ENCODE measurements at regions not wholly inside any gene's neighbourhood (a gene's known extent, or its start where the extent isn't known, plus 50 kb on each side); places are given as distances from the start of the nearest gene placed in this dataset.

DNA sequence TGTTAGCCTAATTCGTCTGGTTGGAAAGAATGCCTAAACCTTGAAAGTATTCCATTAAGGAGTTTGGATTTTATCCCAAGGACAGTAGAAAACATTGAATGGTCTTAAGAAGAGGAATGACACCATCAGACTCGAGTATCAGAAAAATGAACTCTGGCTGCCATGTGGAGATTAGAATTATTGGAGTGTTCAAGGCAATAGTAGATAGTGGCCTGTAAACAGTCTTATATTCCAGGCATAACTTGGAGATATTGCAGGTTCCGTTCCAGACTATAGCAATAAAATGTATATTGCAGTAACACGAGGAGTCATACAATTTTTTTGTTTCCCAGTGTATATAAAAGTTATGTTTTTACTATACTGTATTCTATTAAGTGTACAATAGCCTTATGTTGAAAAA lies 130.9 kb downstream of the GDAP2 start:
- DNase-seq (ENCODE audit: low read depth in 1 of 2, low spot score in 1 of 2), result no peak

DNA sequence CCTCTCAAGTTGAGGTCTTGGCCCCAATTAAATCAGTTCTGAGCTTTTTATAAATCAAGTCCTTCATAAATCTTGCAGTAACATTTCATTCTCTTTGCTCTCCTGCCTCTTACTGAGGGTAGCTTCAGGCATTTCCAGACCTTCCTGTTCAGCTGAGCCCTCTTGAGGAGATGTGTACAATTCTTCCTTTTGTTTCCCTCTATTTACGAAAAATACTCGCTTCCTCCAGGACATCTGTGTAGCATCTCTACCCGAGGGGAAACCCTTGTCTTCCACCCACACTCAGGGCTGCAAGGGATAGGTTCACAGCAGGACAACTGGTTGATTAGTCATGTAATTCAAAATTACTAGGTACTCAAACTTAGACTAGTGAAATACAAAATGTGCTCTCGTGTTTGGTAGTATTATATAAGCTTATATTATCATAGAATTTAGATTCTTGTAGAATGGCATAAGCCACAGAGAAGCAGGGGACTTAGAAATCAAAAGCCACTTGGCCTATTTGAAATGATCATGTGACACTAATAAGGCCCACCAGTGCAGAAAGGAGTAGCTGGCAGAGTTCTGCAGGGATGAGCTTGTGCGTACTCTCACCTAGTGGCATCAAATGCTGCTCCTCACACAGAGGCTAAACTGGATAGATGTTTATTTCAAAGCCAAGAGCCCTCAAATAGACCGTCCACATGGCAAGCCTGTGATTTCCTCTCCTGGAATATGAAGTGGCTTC lies 126.7 kb downstream of the GDAP2 start:
- no peak for DNase-seq (ENCODE audit: low read depth in 1 of 2, low spot score in 1 of 2)

DNA sequence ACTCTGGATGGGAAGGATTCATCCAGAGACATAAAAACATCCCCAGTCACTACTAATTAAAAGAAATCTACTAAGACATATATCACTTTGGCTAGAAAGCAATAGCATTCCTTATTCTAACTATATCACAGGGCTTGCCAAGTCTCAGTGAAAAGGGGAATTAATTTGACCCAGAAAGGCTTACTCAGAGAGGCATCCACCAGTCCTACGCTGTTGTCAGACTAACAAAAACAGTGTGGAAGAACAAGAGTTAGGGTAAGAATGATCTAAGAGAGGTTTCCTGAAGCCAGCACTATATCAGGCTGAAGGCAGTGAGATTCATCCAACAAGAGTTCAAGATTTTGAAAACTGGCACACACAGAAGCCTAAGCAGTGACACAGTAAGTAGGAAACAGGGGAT lies 126.1 kb downstream of the GDAP2 start:
- no peak for DNase-seq (ENCODE audit: low read depth in 1 of 2, low spot score in 1 of 2)

DNA sequence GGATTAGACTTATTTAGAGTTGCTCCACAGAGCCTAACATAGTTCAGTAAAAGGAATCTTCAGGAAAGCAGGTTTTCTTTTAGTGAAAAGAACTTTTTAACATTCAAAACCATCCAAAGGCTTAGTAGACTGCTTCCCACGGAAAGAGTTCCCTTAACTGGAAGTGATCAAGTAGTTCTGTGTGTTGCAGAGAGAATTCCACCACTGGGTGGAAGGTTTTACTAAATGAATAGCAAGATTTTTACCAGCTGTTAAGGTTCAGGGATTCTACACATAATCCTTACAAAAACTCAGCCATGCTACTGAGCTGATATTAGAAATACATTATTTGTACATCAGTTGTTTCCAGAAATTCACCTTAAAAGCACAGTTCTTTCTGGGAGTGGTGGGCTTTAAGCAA lies 119.7 kb downstream of the GDAP2 start:
- DNase-seq (ENCODE audit: low read depth in 1 of 2, low spot score in 1 of 2), result no peak

DNA sequence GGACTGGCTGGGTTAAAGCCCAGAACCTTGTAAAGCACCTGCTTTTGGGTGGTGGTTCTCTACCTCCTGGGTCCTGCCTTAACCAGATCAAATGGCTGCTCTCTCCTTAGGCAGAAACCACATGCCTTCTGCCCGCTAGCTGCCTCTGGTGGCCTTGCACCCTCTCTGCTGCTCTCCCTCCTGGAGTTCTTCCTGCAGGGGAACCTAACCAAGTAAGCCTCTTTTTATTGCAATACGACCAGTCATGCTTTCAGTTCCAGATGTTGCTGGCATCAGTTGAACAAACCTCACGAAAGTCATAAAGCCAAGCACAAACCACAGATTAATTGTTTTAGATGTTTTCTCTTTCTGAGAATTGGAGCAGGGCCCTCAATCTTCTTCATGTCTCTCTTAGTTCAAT lies 118.9 kb downstream of the GDAP2 start:
- no peak for DNase-seq (ENCODE audit: low read depth in 1 of 2, low spot score in 1 of 2)

DNA sequence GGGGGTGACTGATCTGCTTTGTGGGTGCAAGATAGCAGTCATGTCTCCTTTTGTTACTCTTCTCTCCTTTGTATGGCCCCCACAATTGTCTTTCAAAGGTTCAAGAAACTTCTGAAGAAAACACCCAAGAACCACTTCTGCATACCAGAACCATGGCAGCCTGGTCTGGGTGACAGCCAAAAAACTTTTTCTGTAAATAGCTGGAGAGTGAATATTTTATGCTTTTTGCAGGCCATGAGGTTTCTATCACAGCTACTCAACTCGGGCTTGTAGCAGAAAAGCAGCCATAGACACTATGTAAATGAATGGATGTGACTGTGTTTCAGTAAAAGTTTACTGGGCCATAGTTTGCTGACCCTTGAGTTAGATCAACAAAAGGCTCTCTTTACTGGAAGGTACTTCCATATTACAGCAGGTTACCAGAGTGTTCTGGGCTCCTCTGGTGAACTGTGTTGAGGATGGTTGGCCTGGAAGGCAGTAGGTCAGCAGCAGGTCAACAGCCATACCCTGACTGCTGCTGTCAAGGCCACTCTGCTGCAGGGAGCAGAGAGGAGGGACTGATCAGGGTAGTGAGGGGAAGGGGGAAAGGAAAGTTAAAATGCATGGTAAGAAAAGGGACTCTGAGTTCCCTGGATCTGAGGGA lies 116.4 kb downstream of the GDAP2 start:
- no peak for DNase-seq (ENCODE audit: low read depth in 1 of 2, low spot score in 1 of 2)
